ENCODE measurements at regions not wholly inside any gene's neighbourhood (a gene's known extent, or its start where the extent isn't known, plus 50 kb on each side); places are given as distances from the start of the nearest gene placed in this dataset.

- Histone ChIP-seq H3K9me3 (ENCODE audit: control insufficient read depth in 1 of 2, low read length in 2 of 2) (no peaks in the 10 kb centered on the region), H3K4me1 (ENCODE audit: insufficient read depth, low read length) (no peaks in the 10 kb centered on the region), H3K27ac (ENCODE audit: low read depth, low read length) (no peak overlapping the region), H3K36me3 (ENCODE audit: insufficient read depth, low read length) (no peaks in the 10 kb centered on the region), H3K4me3 (ENCODE audit: low read length in 2 of 2) (no peak overlapping the region), H3K27me3 (ENCODE audit: insufficient read depth, low read length) (no peaks in the 10 kb centered on the region)
- H3K4me3 Mint-ChIP-seq, result no peak overlapping the region
- no peaks in the 10 kb centered on the region for H3K36me3 Mint-ChIP-seq
- CTCF ChIA-PET (ENCODE audit: partially characterized antibody), result no interaction called here
- peaks cover 0 to 3% (median 1%) of the 10 kb centered on the region in 8 donors for H3K9me3 Mint-ChIP-seq
- POLR2A ChIA-PET (ENCODE audit: partially characterized antibody), result no interaction called here
- no peaks in the 10 kb centered on the region for H3K4me1 Mint-ChIP-seq
- H3K27me3 Mint-ChIP-seq, result peaks cover 9 to 13% of the 10 kb centered on the region in 2 donors
- H3K27ac Mint-ChIP-seq, result peak overlapping the region in 1 of 7 donors; percentile 5
- intact Hi-C loops (cut with micrococcal nuclease), result no loop called here
- DNase-seq, result no peak
Measured at GRCh38 chr5:74105126-74105780, 479.3 kb downstream of the ARHGEF28 start.

- DNase-seq, result no peak
- H3K36me3 ChIP-seq (ENCODE audit: insufficient read depth, low read length), result no peaks in the 10 kb centered on the region
- Mint-ChIP-seq H3K9me3 (peaks cover 0 to 10% (median 7%) of the 10 kb centered on the region in 8 donors), H3K27ac (no peak overlapping the region), H3K36me3 (no peaks in the 10 kb centered on the region), H3K27me3 (peaks cover 4 to 12% of the 10 kb centered on the region in 2 donors), H3K4me1 (no peaks in the 10 kb centered on the region), H3K4me3 (peak overlapping the region in 1 of 8 donors; percentile 47)
- H3K4me1 ChIP-seq (ENCODE audit: insufficient read depth, low read length), result no peaks in the 10 kb centered on the region
- H3K4me3 ChIP-seq (ENCODE audit: low read length in 2 of 2), result no peak overlapping the region
- no peaks in the 10 kb centered on the region for H3K27me3 ChIP-seq (ENCODE audit: insufficient read depth, low read length)
- ChIA-PET CTCF (ENCODE audit: partially characterized antibody) (no interaction called here), POLR2A (ENCODE audit: partially characterized antibody) (no interaction called here)
- H3K9me3 ChIP-seq (ENCODE audit: control insufficient read depth in 1 of 2, low read length in 2 of 2), result no peaks in the 10 kb centered on the region
- intact Hi-C loops (cut with micrococcal nuclease), result no loop called here
- H3K27ac ChIP-seq (ENCODE audit: low read depth, low read length), result no peak overlapping the region
Measured at GRCh38 chr5:74103131-74104023, 477.4 kb downstream of the ARHGEF28 start.

GRCh38 chr5:74100268-74100665 lies 474.3 kb downstream of the ARHGEF28 start:
- Mint-ChIP-seq H3K9me3 (peaks cover 0 to 11% (median 6%) of the 10 kb centered on the region in 8 donors), H3K27me3 (peaks cover 0 to 7% of the 10 kb centered on the region in 2 donors), H3K36me3 (no peaks in the 10 kb centered on the region), H3K4me3 (no peak overlapping the region), H3K27ac (no peak overlapping the region), H3K4me1 (no peaks in the 10 kb centered on the region)
- no peaks in the 10 kb centered on the region for H3K27me3 ChIP-seq (ENCODE audit: insufficient read depth, low read length)
- H3K9me3 ChIP-seq (ENCODE audit: control insufficient read depth in 1 of 2, low read length in 2 of 2), result no peaks in the 10 kb centered on the region
- CTCF ChIA-PET (ENCODE audit: partially characterized antibody), result no interaction called here
- intact Hi-C loops (cut with micrococcal nuclease), result no loop called here
- POLR2A ChIA-PET (ENCODE audit: partially characterized antibody), result no interaction called here
- H3K27ac ChIP-seq (ENCODE audit: low read depth, low read length), result no peak overlapping the region
- no peak for DNase-seq
- H3K36me3 ChIP-seq (ENCODE audit: insufficient read depth, low read length), result no peaks in the 10 kb centered on the region
- H3K4me1 ChIP-seq (ENCODE audit: insufficient read depth, low read length), result no peaks in the 10 kb centered on the region
- no peak overlapping the region for H3K4me3 ChIP-seq (ENCODE audit: low read length in 2 of 2)

GRCh38 chr5:74099538-74100267 lies 473.7 kb downstream of the ARHGEF28 start:
- Histone ChIP-seq H3K4me3 (ENCODE audit: low read length in 2 of 2) (no peak overlapping the region), H3K27me3 (ENCODE audit: insufficient read depth, low read length) (no peaks in the 10 kb centered on the region), H3K27ac (ENCODE audit: low read depth, low read length) (no peak overlapping the region), H3K36me3 (ENCODE audit: insufficient read depth, low read length) (no peaks in the 10 kb centered on the region), H3K4me1 (ENCODE audit: insufficient read depth, low read length) (no peaks in the 10 kb centered on the region), H3K9me3 (ENCODE audit: control insufficient read depth in 1 of 2, low read length in 2 of 2) (no peaks in the 10 kb centered on the region)
- H3K4me1 Mint-ChIP-seq, result no peaks in the 10 kb centered on the region
- peaks cover 0 to 11% (median 6%) of the 10 kb centered on the region in 8 donors for H3K9me3 Mint-ChIP-seq
- H3K27me3 Mint-ChIP-seq, result peaks cover 3 to 7% of the 10 kb centered on the region in 2 donors
- POLR2A ChIA-PET (ENCODE audit: partially characterized antibody), result no interaction called here
- no peak overlapping the region for H3K4me3 Mint-ChIP-seq
- intact Hi-C loops (cut with micrococcal nuclease), result no loop called here
- no peak overlapping the region for H3K27ac Mint-ChIP-seq
- CTCF ChIA-PET (ENCODE audit: partially characterized antibody), result no interaction called here
- DNase-seq, result no peak
- no peaks in the 10 kb centered on the region for H3K36me3 Mint-ChIP-seq

GRCh38 chr5:74098941-74099340 lies 472.9 kb downstream of the ARHGEF28 start:
- ChIA-PET CTCF (ENCODE audit: partially characterized antibody) (no interaction called here), POLR2A (ENCODE audit: partially characterized antibody) (no interaction called here)
- H3K36me3 Mint-ChIP-seq, result no peaks in the 10 kb centered on the region
- no peaks in the 10 kb centered on the region for H3K36me3 ChIP-seq (ENCODE audit: insufficient read depth, low read length)
- H3K9me3 ChIP-seq (ENCODE audit: control insufficient read depth in 1 of 2, low read length in 2 of 2), result no peaks in the 10 kb centered on the region
- no peak overlapping the region for H3K27ac ChIP-seq (ENCODE audit: low read depth, low read length)
- peaks cover 3 to 5% of the 10 kb centered on the region in 2 donors for H3K27me3 Mint-ChIP-seq
- no peaks in the 10 kb centered on the region for H3K4me1 ChIP-seq (ENCODE audit: insufficient read depth, low read length)
- DNase-seq, result no peak
- intact Hi-C loops (cut with micrococcal nuclease), result no loop called here
- no peak overlapping the region for H3K27ac Mint-ChIP-seq
- H3K4me1 Mint-ChIP-seq, result no peaks in the 10 kb centered on the region
- H3K4me3 ChIP-seq (ENCODE audit: low read length in 2 of 2), result no peak overlapping the region
- H3K4me3 Mint-ChIP-seq, result no peak overlapping the region
- H3K9me3 Mint-ChIP-seq, result peaks cover 0 to 11% (median 6%) of the 10 kb centered on the region in 8 donors
- H3K27me3 ChIP-seq (ENCODE audit: insufficient read depth, low read length), result no peaks in the 10 kb centered on the region

- Histone ChIP-seq H3K27me3 (ENCODE audit: insufficient read depth, low read length) (no peaks in the 10 kb centered on the region), H3K9me3 (ENCODE audit: control insufficient read depth in 1 of 2, low read length in 2 of 2) (no peaks in the 10 kb centered on the region), H3K4me1 (ENCODE audit: insufficient read depth, low read length) (no peaks in the 10 kb centered on the region), H3K4me3 (ENCODE audit: low read length in 2 of 2) (no peak overlapping the region), H3K27ac (ENCODE audit: low read depth, low read length) (no peak overlapping the region), H3K36me3 (ENCODE audit: insufficient read depth, low read length) (no peaks in the 10 kb centered on the region)
- intact Hi-C loops (cut with micrococcal nuclease), result no loop called here
- ChIA-PET POLR2A (ENCODE audit: partially characterized antibody) (no interaction called here), CTCF (ENCODE audit: partially characterized antibody) (no interaction called here)
- H3K4me1 Mint-ChIP-seq, result no peaks in the 10 kb centered on the region
- H3K4me3 Mint-ChIP-seq, result no peak overlapping the region
- peaks cover 0 to 11% (median 6%) of the 10 kb centered on the region in 8 donors for H3K9me3 Mint-ChIP-seq
- H3K36me3 Mint-ChIP-seq, result no peaks in the 10 kb centered on the region
- DNase-seq, result no peak
- H3K27me3 Mint-ChIP-seq, result peaks cover 3 to 5% of the 10 kb centered on the region in 2 donors
- no peak overlapping the region for H3K27ac Mint-ChIP-seq
Measured at GRCh38 chr5:74098456-74098855, 472.5 kb downstream of the ARHGEF28 start.

- intact Hi-C loops (cut with micrococcal nuclease), result no loop called here
- H3K9me3 Mint-ChIP-seq, result peaks cover 0 to 11% (median 6%) of the 10 kb centered on the region in 8 donors
- peaks cover 4 to 5% of the 10 kb centered on the region in 2 donors for H3K27me3 Mint-ChIP-seq
- DNase-seq, result no peak
- ChIA-PET CTCF (ENCODE audit: partially characterized antibody) (no interaction called here), POLR2A (ENCODE audit: partially characterized antibody) (no interaction called here)
- H3K9me3 ChIP-seq (ENCODE audit: control insufficient read depth in 1 of 2, low read length in 2 of 2), result no peaks in the 10 kb centered on the region
- no peak overlapping the region for H3K27ac Mint-ChIP-seq
- no peaks in the 10 kb centered on the region for H3K27me3 ChIP-seq (ENCODE audit: insufficient read depth, low read length)
- H3K36me3 Mint-ChIP-seq, result no peaks in the 10 kb centered on the region
- H3K36me3 ChIP-seq (ENCODE audit: insufficient read depth, low read length), result no peaks in the 10 kb centered on the region
- no peak overlapping the region for H3K27ac ChIP-seq (ENCODE audit: low read depth, low read length)
- no peaks in the 10 kb centered on the region for H3K4me1 ChIP-seq (ENCODE audit: insufficient read depth, low read length)
- H3K4me3 ChIP-seq (ENCODE audit: low read length in 2 of 2), result no peak overlapping the region
- H3K4me1 Mint-ChIP-seq, result no peaks in the 10 kb centered on the region
- no peak overlapping the region for H3K4me3 Mint-ChIP-seq
Measured at GRCh38 chr5:74096325-74096724, 470.3 kb downstream of the ARHGEF28 start.

Measured in CD4-positive, alpha-beta memory T cell (primary cell).